A549 (cell line): ENCODE measurements at regions not wholly inside any gene's neighbourhood (a gene's known extent, or its start where the extent isn't known, plus 50 kb on each side); places are given as distances from the start of the nearest gene placed in this dataset.

Source experiments
- ATAC-seq, 2 experiments: fragments of 200-7000 bp in 1 of 2; fragments of >200 bp in 1 of 2; cut with Nextera tagmentation in 1 of 2; cut with Tn5 transposase in 1 of 2; 3 replicates each; pipeline versions ENCODE4 v1.8.0 to v1.9.1; 2018 to 2020; ENCODE audit warnings: mild to moderate bottlenecking in 1 of 2, moderate library complexity in 1 of 2
- CTCF ChIA-PET: fragments of 300-600 bp; sonication (Branson Sonifier 250); formaldehyde crosslinking; extraction: SDS; loops from one replicate; lab custom pipeline; 2021; ENCODE audit warnings: antibody characterized with exemption, inconsistent platforms; lab: Yijun Ruan, JAX
- POLR2A ChIA-PET: fragments of 350-600 bp; formaldehyde crosslinking; extraction: SDS; loops from one replicate; lab custom pipeline; 2021; ENCODE audit warnings: antibody characterized with exemption, inconsistent platforms; lab: Yijun Ruan, JAX
- DNase-seq, 2 experiments: peaks; one replicate each; pipeline versions ENCODE4 v3.0.0 to v3.0.0-alpha.2; 2011 to 2016; ENCODE audit warnings: low read depth in 1 of 2, low spot score in 1 of 2
- FAIRE-seq: peaks from 2 replicates; lab custom pipeline; 2011; peaks lifted over from hg19 to GRCh38; lab: Jason Lieb, UNC
- H3K27ac ChIP-seq, 2 experiments: fragments of >200 bp; sonication (Bioruptor Twin); formaldehyde crosslinking; 3 replicates each; pipeline ENCODE4 v1.5.1; 2016 to 2017
- H3K4me1 ChIP-seq: fragments of >200 bp; sonication (Bioruptor Twin); formaldehyde crosslinking; 3 replicates; pipeline ENCODE4 v1.6.1; 2016
- H3K4me2 ChIP-seq: fragments of >200 bp; sonication (Bioruptor Twin); formaldehyde crosslinking; 3 replicates; pipeline ENCODE4 v1.6.1; 2016
- H3K4me3 ChIP-seq: fragments of >200 bp; sonication (Bioruptor Twin); formaldehyde crosslinking; 3 replicates; pipeline ENCODE4 v1.5.1; 2016
- H3K9me3 ChIP-seq: fragments of >200 bp; sonication (Bioruptor Twin); formaldehyde crosslinking; 3 replicates; pipeline ENCODE4 v1.6.1; 2016
- ATOH8 ChIP-seq: fragments of 250-450 bp; sonication (Bioruptor Pico); IDR thresholded peaks from 2 replicates; pipeline ENCODE4 v1.5.0; 2020; ENCODE audit warnings: low read depth, mild to moderate bottlenecking, moderate library complexity
- BHLHE40 ChIP-seq: IDR thresholded peaks from 2 replicates; pipeline ENCODE4 v1.6.1; 2012; ENCODE audit warnings: low read depth, low read length, inconsistent platforms
- CEBPB ChIP-seq, 2 experiments: fragments of >200 bp in 1 of 2; sonication (Bioruptor Twin) in 1 of 2; formaldehyde crosslinking in 1 of 2; IDR thresholded peaks; 2 replicates each; pipeline ENCODE4 v1.6.1; 2012 to 2016
- CHD4 ChIP-seq: fragments of 200-600 bp; sonication (generic); IDR thresholded peaks from 2 replicates; pipeline ENCODE4 v1.6.1; 2016; ENCODE audit warnings: antibody characterized with exemption, mild to moderate bottlenecking, borderline replicate concordance
- CTCF ChIP-seq: fragments of >200 bp; sonication (Bioruptor Twin); formaldehyde crosslinking; IDR thresholded peaks from 3 replicates; pipeline ENCODE4 v1.5.1; 2016
- E2F6 ChIP-seq: IDR thresholded peaks from 2 replicates; pipeline ENCODE4 v1.6.1; 2012; ENCODE audit warnings: low read depth, borderline replicate concordance
- ELK1 ChIP-seq: fragments of 150-350 bp; IDR thresholded peaks from 2 replicates; pipeline ENCODE4 v1.6.1; 2014; ENCODE audit warnings: low read depth, mild to moderate bottlenecking, low read length
- EP300 ChIP-seq, 2 experiments: fragments of >200 bp; sonication (Bioruptor Twin); formaldehyde crosslinking; IDR thresholded peaks; 2 replicates in 1 of 2; 3 replicates in 1 of 2; pipeline ENCODE4 v1.6.1; 2016 to 2017
- HEYL ChIP-seq: fragments of 250-450 bp; sonication (Bioruptor Pico); IDR thresholded peaks from 2 replicates; pipeline ENCODE4 v1.8.0; 2021; ENCODE audit warnings: mild to moderate bottlenecking, moderate library complexity
- HMGXB4 ChIP-seq: fragments of 250-450 bp; sonication (Bioruptor Pico); IDR thresholded peaks from 2 replicates; pipeline ENCODE4 v1.5.0; 2021; ENCODE audit warnings: mild to moderate bottlenecking, moderate library complexity, borderline replicate concordance
- HOXB13 ChIP-seq: fragments of 250-450 bp; sonication (Bioruptor Pico); IDR thresholded peaks from 2 replicates; pipeline ENCODE4 v1.5.0; 2020; ENCODE audit warnings: low read depth, mild to moderate bottlenecking, moderate library complexity
- JUNB ChIP-seq: fragments of >200 bp; sonication (Bioruptor Twin); formaldehyde crosslinking; IDR thresholded peaks from 2 replicates; pipeline ENCODE4 v1.6.1; 2016
- KDM5A ChIP-seq: fragments of 200-600 bp; sonication (generic); IDR thresholded peaks from 2 replicates; pipeline ENCODE4 v1.6.1; 2016; ENCODE audit warnings: antibody characterized with exemption, mild to moderate bottlenecking
- MAX ChIP-seq: IDR thresholded peaks from 2 replicates; pipeline ENCODE4 v1.6.1; 2012
- PBX3 ChIP-seq: IDR thresholded peaks from 2 replicates; pipeline ENCODE4 v1.6.1; 2012
- POLR2A ChIP-seq: IDR thresholded peaks from 2 replicates; pipeline ENCODE4 v1.6.1; 2012; ENCODE audit warnings: mild to moderate bottlenecking, low read length
- POLR2AphosphoS2 ChIP-seq: conservative IDR thresholded peaks from 2 replicates; pipeline ENCODE4 v1.6.1; 2012; ENCODE audit warnings: low read length, improper control_type of control experiment, inconsistent platforms
- RARB ChIP-seq: fragments of 250-450 bp; sonication (Bioruptor Pico); IDR thresholded peaks from 2 replicates; pipeline ENCODE4 v1.8.0; 2021; ENCODE audit warnings: mild to moderate bottlenecking, moderate library complexity
- RCOR1 ChIP-seq: fragments of 150-350 bp; IDR thresholded peaks from 2 replicates; pipeline ENCODE4 v1.6.1; 2014; ENCODE audit warnings: antibody characterized with exemption, low read length, low read depth
- TFCP2L1 ChIP-seq: fragments of 250-450 bp; sonication (Bioruptor Pico); IDR thresholded peaks from 2 replicates; pipeline ENCODE4 v1.5.0; 2021; ENCODE audit warnings: mild to moderate bottlenecking
- ZFP36 ChIP-seq: fragments of 450-650 bp; IDR thresholded peaks from 2 replicates; pipeline ENCODE4 v1.6.1; 2014; ENCODE audit warnings: borderline replicate concordance; ENCODE audit not compliant: partially characterized antibody
- ZSCAN20 ChIP-seq: fragments of 250-450 bp; sonication (Bioruptor Pico); IDR thresholded peaks from 2 replicates; pipeline ENCODE4 v1.8.0; 2022; ENCODE audit warnings: mild to moderate bottlenecking, moderate library complexity
- WGBS: methylation state at CpG from one replicate; pipeline ENCODE4 v1.1.6; 2017; ENCODE audit errors: missing lambda C conversion rate; 5-methylcytosine and 5-hydroxymethylcytosine counted together

GRCh38 chr21:27329255-27329851 is 362.5 kb upstream of the ADAMTS5 start (continued):
- no peak for TF ChIP-seq E2F6
- no peak for TF ChIP-seq CEBPB (IDR thresholded peaks at IDR 0.05)
- no peak for TF ChIP-seq POLR2AphosphoS2
- TF ChIP-seq ELK1 = no peak

- ATAC-seq (no peak), FAIRE-seq (no peak), DNase-seq (no peak)
- Histone ChIP-seq H3K4me2 (no peak overlapping the region), H3K4me1 (no peaks in the 10 kb centered on the region), H3K4me3 (no peak overlapping the region), H3K27ac (no peak overlapping the region), H3K9me3 (no peaks in the 10 kb centered on the region)
- CTCF ChIA-PET = no interaction called here
- POLR2A ChIA-PET = no interaction called here
- no peak for TF ChIP-seq HEYL (CRISPR knock-in tag)
- TF ChIP-seq RCOR1 = no peak
- WGBS = 1% methylated on average over 4 of the region's 4 CpGs
Measured at GRCh38 chr21:27326301-27326700, 359.4 kb upstream of the ADAMTS5 start.

GRCh38 chr21:27323331-27323730 is 356.4 kb upstream of the ADAMTS5 start:
- FAIRE-seq (no peak), ATAC-seq (no peak), DNase-seq (no peak)
- ChIA-PET POLR2A (no interaction called here), CTCF (no interaction called here)
- H3K4me2 ChIP-seq = no peak overlapping the region
- no peak for TF ChIP-seq ZSCAN20 (CRISPR knock-in tag)
- TF ChIP-seq HOXB13 (CRISPR knock-in tag) = no peak
- no peak for TF ChIP-seq RARB (CRISPR knock-in tag)
- no peak for TF ChIP-seq ZFP36
- TF ChIP-seq EP300 (IDR thresholded peaks at IDR 0.05) = no peak
- TF ChIP-seq JUNB = no peak
- TF ChIP-seq HMGXB4 (CRISPR knock-in tag) = no peak
- no peak for TF ChIP-seq TFCP2L1 (CRISPR knock-in tag)
- no peak for TF ChIP-seq BHLHE40
- TF ChIP-seq CHD4 = no peak
- TF ChIP-seq POLR2A = no peak
- no peak for TF ChIP-seq PBX3
- TF ChIP-seq E2F6 = no peak
- no peak for TF ChIP-seq CTCF
- TF ChIP-seq ATOH8 (CRISPR knock-in tag) = no peak
- TF ChIP-seq KDM5A = no peak
- no peak for TF ChIP-seq MAX
- no peaks in the 10 kb centered on the region for H3K9me3 ChIP-seq
- 2% methylated on average over 2 of the region's 2 CpGs for WGBS
- H3K27ac ChIP-seq = no peak overlapping the region
- H3K4me3 ChIP-seq = no peak overlapping the region
- no peaks in the 10 kb centered on the region for H3K4me1 ChIP-seq
